Bronchial epithelial cell (primary cell): ENCODE measurements at regions not wholly inside any gene's neighbourhood (a gene's known extent, or its start where the extent isn't known, plus 50 kb on each side); places are given as distances from the start of the nearest gene placed in this dataset.

Experiments
- DNase-seq: peaks from one replicate; pipeline ENCODE4 v3.0.0-alpha.2; 2010; ENCODE audit warnings: low read depth
- FAIRE-seq: peaks from 2 replicates; lab custom pipeline; 2011; peaks lifted over from hg19 to GRCh38; lab: Jason Lieb, UNC
- H3K27me3 ChIP-seq: 2 replicates; pipeline ENCODE4 v1.5.1; 2011; ENCODE audit warnings: low read length; ENCODE audit not compliant: control insufficient read depth, insufficient read depth
- H3K36me3 ChIP-seq: 2 replicates; pipeline ENCODE4 v1.5.1; 2011; ENCODE audit warnings: low read length; ENCODE audit not compliant: control insufficient read depth, insufficient read depth
- H3K4me3 ChIP-seq: 2 replicates; pipeline ENCODE4 v1.5.1; 2011; ENCODE audit warnings: mild to moderate bottlenecking, low read depth, low read length, control low read depth
- TF ChIP-seq, protein P1 (sequence below): IDR thresholded peaks from 2 replicates; pipeline ENCODE4 v1.5.1; 2011; ENCODE audit warnings: mild to moderate bottlenecking, moderate library complexity, low read length, control low read depth, inconsistent platforms; ENCODE audit not compliant: insufficient read depth, severe bottlenecking

DNA sequence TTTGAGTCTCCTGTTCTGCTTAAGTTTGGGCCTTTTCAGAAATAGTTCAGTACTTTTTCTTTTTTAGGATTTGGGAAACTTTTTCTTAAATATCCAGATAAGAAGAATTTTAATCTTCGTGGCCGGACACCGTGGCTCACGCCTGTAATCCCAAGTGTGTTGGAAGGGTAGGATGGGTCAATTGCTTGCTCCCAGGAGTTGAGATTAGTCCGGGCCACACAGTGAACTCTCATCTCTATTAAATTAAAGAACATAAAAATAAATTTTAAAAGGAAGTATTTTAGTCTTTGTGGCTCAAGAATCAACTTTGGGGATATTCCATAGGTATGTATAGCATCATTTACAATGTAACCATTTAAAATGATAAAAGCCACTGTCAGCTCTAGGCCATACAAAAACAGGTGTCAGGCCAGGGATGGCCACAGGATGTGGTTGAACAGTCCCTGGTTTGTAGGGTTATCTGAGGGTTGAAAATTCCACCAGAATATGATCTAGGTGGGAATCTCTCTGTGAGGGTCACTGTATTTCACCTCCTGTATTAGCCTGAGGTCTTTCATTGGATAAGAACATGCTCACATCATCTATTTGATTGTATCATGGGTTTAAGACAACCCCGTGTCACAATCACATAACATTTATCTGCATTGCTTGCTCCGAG, 115.6 kb downstream of the GGTLC2 start:
- DNase-seq (no peak), FAIRE-seq (no peak)
- Histone ChIP-seq H3K36me3 (no peaks in the 10 kb centered on the region), H3K27me3 (no peaks in the 10 kb centered on the region), H3K4me3 (no peak overlapping the region)
- TF ChIP-seq, protein P1, sequence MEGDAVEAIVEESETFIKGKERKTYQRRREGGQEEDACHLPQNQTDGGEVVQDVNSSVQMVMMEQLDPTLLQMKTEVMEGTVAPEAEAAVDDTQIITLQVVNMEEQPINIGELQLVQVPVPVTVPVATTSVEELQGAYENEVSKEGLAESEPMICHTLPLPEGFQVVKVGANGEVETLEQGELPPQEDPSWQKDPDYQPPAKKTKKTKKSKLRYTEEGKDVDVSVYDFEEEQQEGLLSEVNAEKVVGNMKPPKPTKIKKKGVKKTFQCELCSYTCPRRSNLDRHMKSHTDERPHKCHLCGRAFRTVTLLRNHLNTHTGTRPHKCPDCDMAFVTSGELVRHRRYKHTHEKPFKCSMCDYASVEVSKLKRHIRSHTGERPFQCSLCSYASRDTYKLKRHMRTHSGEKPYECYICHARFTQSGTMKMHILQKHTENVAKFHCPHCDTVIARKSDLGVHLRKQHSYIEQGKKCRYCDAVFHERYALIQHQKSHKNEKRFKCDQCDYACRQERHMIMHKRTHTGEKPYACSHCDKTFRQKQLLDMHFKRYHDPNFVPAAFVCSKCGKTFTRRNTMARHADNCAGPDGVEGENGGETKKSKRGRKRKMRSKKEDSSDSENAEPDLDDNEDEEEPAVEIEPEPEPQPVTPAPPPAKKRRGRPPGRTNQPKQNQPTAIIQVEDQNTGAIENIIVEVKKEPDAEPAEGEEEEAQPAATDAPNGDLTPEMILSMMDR, result no peak

DNA sequence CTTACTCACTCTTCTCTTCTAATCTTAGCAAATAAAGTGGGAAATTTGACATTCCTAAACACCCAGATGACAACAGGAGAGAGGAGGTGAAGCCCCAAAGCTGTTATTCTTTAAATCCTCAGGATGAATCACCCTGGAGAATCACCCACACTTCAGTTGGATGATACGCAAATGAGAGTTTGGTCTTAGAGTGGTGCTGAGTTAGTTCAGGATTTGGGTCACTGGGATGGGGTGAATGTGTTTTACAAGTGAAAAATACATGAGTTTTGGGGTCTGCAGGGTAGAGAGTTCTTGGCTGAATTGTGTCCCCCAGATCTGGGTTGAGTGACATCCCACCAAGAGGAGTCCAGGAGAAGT, 117.2 kb downstream of the GGTLC2 start:
- DNase-seq (no peak), FAIRE-seq (no peak)
- TF ChIP-seq, protein P1, result no peak

DNA sequence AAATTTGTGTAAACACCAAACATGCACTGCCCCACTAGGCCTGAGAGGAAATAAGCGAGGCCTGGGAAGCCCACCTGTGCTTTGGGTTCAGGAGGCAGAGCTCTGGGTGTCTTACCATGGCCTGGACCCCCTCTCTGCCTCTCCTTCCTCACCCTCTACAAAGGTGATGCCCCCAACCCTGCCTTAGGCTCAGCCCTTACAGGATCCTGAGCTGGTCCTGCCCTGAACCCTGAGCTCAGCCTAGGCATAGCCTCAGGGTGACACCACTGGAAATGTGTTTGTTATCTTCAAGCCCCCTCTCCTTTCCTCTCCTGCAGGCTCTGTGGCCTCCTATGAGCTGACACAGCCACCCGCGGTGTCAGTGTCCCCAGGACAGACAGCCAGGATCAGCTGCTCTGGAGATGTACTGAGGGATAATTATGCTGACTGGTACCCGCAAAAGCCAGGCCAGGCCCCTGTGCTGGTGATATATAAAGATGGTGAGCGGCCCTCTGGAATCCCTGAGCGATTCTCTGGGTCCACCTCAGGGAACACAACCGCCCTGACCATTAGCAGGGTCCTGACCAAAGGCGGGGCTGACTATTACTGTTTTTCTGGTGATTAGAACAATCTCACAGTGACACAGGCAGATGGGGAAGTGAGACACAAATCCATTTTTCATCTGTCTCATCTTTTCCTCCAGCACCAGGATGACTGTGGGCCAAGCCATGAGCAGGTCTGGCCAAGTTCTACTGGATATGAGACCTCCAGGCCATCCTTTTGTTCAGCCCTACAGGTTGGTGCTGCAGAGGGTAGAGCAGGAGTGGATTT, 117.8 kb downstream of the GGTLC2 start:
- TF ChIP-seq, protein P1, result no peak
- no peak overlapping the region for H3K4me3 ChIP-seq
- no peaks in the 10 kb centered on the region for H3K36me3 ChIP-seq
- DNase-seq, result no peak
- no peak for FAIRE-seq
- peaks cover under 1% of the 10 kb centered on the region for H3K27me3 ChIP-seq

More for the DNA sequence above, 117.2 kb downstream of the GGTLC2 start:
- H3K4me3 ChIP-seq, result no peak overlapping the region
- H3K27me3 ChIP-seq, result no peaks in the 10 kb centered on the region
- H3K36me3 ChIP-seq, result no peaks in the 10 kb centered on the region

DNA sequence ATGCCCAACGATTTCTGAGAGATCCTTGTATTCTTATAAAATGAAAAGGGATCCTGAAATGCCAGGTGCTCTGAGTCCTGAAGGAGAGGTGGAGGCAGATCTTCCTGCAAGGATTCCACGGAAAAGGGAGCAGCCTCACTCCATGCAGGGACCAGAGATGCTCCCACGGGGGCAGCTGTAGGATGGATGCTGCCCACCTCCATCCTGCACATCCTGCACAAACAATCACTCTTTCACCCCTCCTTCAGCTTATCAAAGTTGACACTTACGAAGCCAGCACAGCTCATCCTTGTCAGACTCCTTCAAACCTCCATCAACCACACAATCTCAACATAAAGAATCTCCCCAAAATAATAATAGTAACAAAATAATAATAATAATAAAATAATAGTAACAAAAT, 119.1 kb downstream of the GGTLC2 start:
- Histone ChIP-seq H3K4me3 (no peak overlapping the region), H3K36me3 (no peaks in the 10 kb centered on the region), H3K27me3 (peaks cover 5% of the 10 kb centered on the region)
- no peak for DNase-seq
- TF ChIP-seq, protein P1, result no peak
- no peak for FAIRE-seq

DNA sequence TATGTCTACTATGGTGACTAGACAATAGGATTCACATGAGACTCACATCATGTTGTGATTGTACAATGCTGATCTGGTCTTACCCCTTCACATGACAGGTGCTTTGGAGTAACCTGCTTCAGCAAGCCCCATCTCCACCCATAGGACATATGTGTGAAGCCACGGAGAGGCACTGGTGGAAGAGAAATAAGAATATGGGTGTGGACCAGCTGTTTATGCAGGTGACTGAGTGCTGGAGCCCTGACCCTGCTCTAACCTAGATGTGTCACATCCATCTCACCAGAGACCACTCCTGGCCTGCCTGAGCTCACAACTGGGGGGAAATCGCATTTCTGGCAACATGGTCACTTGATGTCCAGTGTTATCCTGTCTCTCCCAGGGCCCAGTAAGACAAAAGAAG, 119.7 kb downstream of the GGTLC2 start:
- TF ChIP-seq, protein P1, result no peak
- DNase-seq, result no peak
- no peak for FAIRE-seq

More for the DNA sequence above, 119.7 kb downstream of the GGTLC2 start:
- peaks cover 5% of the 10 kb centered on the region for H3K27me3 ChIP-seq
- H3K36me3 ChIP-seq, result no peaks in the 10 kb centered on the region
- H3K4me3 ChIP-seq, result no peak overlapping the region
